Uterus (tissue), 2 donors: ENCODE measurements at regions not wholly inside any gene's neighbourhood (a gene's known extent, or its start where the extent isn't known, plus 50 kb on each side); places are given as distances from the start of the nearest gene placed in this dataset.

Experiments
- POLR2A ChIP-seq, 2 donors: fragments of 450-650 bp; IDR thresholded peaks; one replicate each; pipeline ENCODE4 v1.6.1; 2016; ENCODE audit warnings: antibody characterized with exemption in 2 of 2, mild to moderate bottlenecking in 1 of 2, moderate library complexity in 1 of 2
- TF ChIP-seq, protein P1 (sequence below), 4 experiments: fragments of 200-600 bp in 2 of 4; fragments of 450-650 bp in 2 of 4; sonication (generic) in 2 of 4; IDR thresholded peaks; one replicate each; pipeline ENCODE4 v1.5.1; 2016 to 2019; ENCODE audit warnings: antibody characterized with exemption in 4 of 4, mild to moderate bottlenecking in 2 of 4, moderate library complexity in 1 of 4

DNA sequence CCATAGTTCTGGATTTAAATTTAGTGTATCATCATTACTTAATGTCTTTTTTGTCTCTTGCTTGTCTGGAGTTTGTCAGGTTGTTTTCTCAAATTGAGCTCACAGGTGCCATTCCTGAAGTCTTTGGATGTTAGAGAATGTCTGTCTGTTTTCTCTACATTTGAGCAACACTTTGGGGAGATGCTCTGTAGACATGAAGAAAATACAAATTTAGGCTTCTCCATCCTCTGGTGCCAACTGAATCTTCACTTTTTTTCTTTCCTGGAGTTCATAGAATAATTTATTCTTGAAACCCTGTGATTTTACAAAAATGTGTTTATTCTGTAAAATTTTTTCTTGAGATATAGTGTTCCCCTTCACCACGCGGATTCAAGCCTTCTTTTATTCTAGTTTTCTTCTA is 256.4 kb upstream of the HDAC4 start:
- TF ChIP-seq, protein P1, sequence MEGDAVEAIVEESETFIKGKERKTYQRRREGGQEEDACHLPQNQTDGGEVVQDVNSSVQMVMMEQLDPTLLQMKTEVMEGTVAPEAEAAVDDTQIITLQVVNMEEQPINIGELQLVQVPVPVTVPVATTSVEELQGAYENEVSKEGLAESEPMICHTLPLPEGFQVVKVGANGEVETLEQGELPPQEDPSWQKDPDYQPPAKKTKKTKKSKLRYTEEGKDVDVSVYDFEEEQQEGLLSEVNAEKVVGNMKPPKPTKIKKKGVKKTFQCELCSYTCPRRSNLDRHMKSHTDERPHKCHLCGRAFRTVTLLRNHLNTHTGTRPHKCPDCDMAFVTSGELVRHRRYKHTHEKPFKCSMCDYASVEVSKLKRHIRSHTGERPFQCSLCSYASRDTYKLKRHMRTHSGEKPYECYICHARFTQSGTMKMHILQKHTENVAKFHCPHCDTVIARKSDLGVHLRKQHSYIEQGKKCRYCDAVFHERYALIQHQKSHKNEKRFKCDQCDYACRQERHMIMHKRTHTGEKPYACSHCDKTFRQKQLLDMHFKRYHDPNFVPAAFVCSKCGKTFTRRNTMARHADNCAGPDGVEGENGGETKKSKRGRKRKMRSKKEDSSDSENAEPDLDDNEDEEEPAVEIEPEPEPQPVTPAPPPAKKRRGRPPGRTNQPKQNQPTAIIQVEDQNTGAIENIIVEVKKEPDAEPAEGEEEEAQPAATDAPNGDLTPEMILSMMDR (IDR thresholded peaks at IDR 0.05) = no peak
- no peak for TF ChIP-seq POLR2A (IDR thresholded peaks at IDR 0.05)
